ENCODE measurements at regions not wholly inside any gene's neighbourhood (a gene's known extent, or its start where the extent isn't known, plus 50 kb on each side); places are given as distances from the start of the nearest gene placed in this dataset.

- H3K4me2 ChIP-seq (ENCODE audit: low read length): no peak overlapping the region
- Mint-ChIP-seq H3K27ac (ENCODE audit: unreplicated experiment) (no peak overlapping the region), H3K9me3 (ENCODE audit: unreplicated experiment) (no peaks in the 10 kb centered on the region), H3K27me3 (ENCODE audit: low read depth, unreplicated experiment) (no peaks in the 10 kb centered on the region), H3K36me3 (ENCODE audit: low read depth, unreplicated experiment) (no peaks in the 10 kb centered on the region), H3K4me3 (ENCODE audit: unreplicated experiment) (no peak overlapping the region), H3K4me1 (ENCODE audit: low read depth, unreplicated experiment) (no peaks in the 10 kb centered on the region)
- H3K4me1 ChIP-seq (ENCODE audit: insufficient read depth, low read length): no peaks in the 10 kb centered on the region
- no peaks in the 10 kb centered on the region for H3K27me3 ChIP-seq (ENCODE audit: insufficient read depth, low read length)
- no peak for DNase-seq (ENCODE audit: low read depth)
- no peak overlapping the region for H3K9ac ChIP-seq (ENCODE audit: low read length)
- H3K79me2 ChIP-seq (ENCODE audit: insufficient read depth, low read length): no peaks in the 10 kb centered on the region
- no peak overlapping the region for H2AFZ ChIP-seq (ENCODE audit: low read depth, low read length)
- no peak for TF ChIP-seq EZH2 (IDR thresholded peaks at IDR 0.05; ENCODE audit: insufficient read depth, low read length)
- TF ChIP-seq CTCF (IDR thresholded peaks at IDR 0.05; ENCODE audit: insufficient read depth, low read depth, low read length): no peak
- H3K4me3 ChIP-seq (ENCODE audit: insufficient read depth, low read depth, low read length): no peak overlapping the region
- no peaks in the 10 kb centered on the region for H3K9me3 ChIP-seq (ENCODE audit: insufficient read depth, low read depth, low read length)
- no peak overlapping the region for H3K27ac ChIP-seq (ENCODE audit: low read depth, low read length)
- no peak for FAIRE-seq
- no peaks in the 10 kb centered on the region for H4K20me1 ChIP-seq (ENCODE audit: insufficient read depth, low read length)
- no peaks in the 10 kb centered on the region for H3K36me3 ChIP-seq (ENCODE audit: insufficient read depth, low read length)
Measured at GRCh38 chr7:96910486-96910885, 94.9 kb upstream of the DLX6 start.

GRCh38 chr7:96915029-96915428 lies 90.3 kb upstream of the DLX6 start:
- no peaks in the 10 kb centered on the region for H3K79me2 ChIP-seq (ENCODE audit: insufficient read depth, low read length)
- no peak overlapping the region for H3K4me3 ChIP-seq (ENCODE audit: insufficient read depth, low read depth, low read length)
- DNase-seq (ENCODE audit: low read depth): no peak
- H3K27ac Mint-ChIP-seq (ENCODE audit: unreplicated experiment): no peak overlapping the region
- H2AFZ ChIP-seq (ENCODE audit: low read depth, low read length): no peak overlapping the region
- no peaks in the 10 kb centered on the region for H3K36me3 Mint-ChIP-seq (ENCODE audit: low read depth, unreplicated experiment)
- H3K4me1 ChIP-seq (ENCODE audit: insufficient read depth, low read length): no peaks in the 10 kb centered on the region
- no peak overlapping the region for H3K4me3 Mint-ChIP-seq (ENCODE audit: unreplicated experiment)
- no peak overlapping the region for H3K9ac ChIP-seq (ENCODE audit: low read length)
- no peak for FAIRE-seq
- H3K9me3 Mint-ChIP-seq (ENCODE audit: unreplicated experiment): no peaks in the 10 kb centered on the region
- no peaks in the 10 kb centered on the region for H3K27me3 ChIP-seq (ENCODE audit: insufficient read depth, low read length)
- no peaks in the 10 kb centered on the region for H3K27me3 Mint-ChIP-seq (ENCODE audit: low read depth, unreplicated experiment)
- H3K36me3 ChIP-seq (ENCODE audit: insufficient read depth, low read length): no peaks in the 10 kb centered on the region
- no peaks in the 10 kb centered on the region for H4K20me1 ChIP-seq (ENCODE audit: insufficient read depth, low read length)
- TF ChIP-seq CTCF (IDR thresholded peaks at IDR 0.05; ENCODE audit: insufficient read depth, low read depth, low read length) (no peak), EZH2 (IDR thresholded peaks at IDR 0.05; ENCODE audit: insufficient read depth, low read length) (no peak)
- no peaks in the 10 kb centered on the region for H3K9me3 ChIP-seq (ENCODE audit: insufficient read depth, low read depth, low read length)
- H3K4me2 ChIP-seq (ENCODE audit: low read length): no peak overlapping the region
- H3K4me1 Mint-ChIP-seq (ENCODE audit: low read depth, unreplicated experiment): no peaks in the 10 kb centered on the region
- H3K27ac ChIP-seq (ENCODE audit: low read depth, low read length): no peak overlapping the region

GRCh38 chr7:96920064-96920463 lies 85.3 kb upstream of the DLX6 start:
- Mint-ChIP-seq H3K27me3 (ENCODE audit: low read depth, unreplicated experiment) (peaks cover 1% of the 10 kb centered on the region), H3K4me3 (ENCODE audit: unreplicated experiment) (no peak overlapping the region), H3K27ac (ENCODE audit: unreplicated experiment) (no peak overlapping the region), H3K9me3 (ENCODE audit: unreplicated experiment) (no peaks in the 10 kb centered on the region), H3K4me1 (ENCODE audit: low read depth, unreplicated experiment) (no peaks in the 10 kb centered on the region), H3K36me3 (ENCODE audit: low read depth, unreplicated experiment) (no peaks in the 10 kb centered on the region)
- H3K27ac ChIP-seq (ENCODE audit: low read depth, low read length): no peak overlapping the region
- H3K4me3 ChIP-seq (ENCODE audit: insufficient read depth, low read depth, low read length): no peak overlapping the region
- DNase-seq (ENCODE audit: low read depth) (no peak), FAIRE-seq (no peak)
- H3K9me3 ChIP-seq (ENCODE audit: insufficient read depth, low read depth, low read length): no peaks in the 10 kb centered on the region
- no peak for TF ChIP-seq EZH2 (IDR thresholded peaks at IDR 0.05; ENCODE audit: insufficient read depth, low read length)
- no peak for TF ChIP-seq CTCF (IDR thresholded peaks at IDR 0.05; ENCODE audit: insufficient read depth, low read depth, low read length)
- H3K36me3 ChIP-seq (ENCODE audit: insufficient read depth, low read length): no peaks in the 10 kb centered on the region
- H3K4me2 ChIP-seq (ENCODE audit: low read length): no peak overlapping the region
- H4K20me1 ChIP-seq (ENCODE audit: insufficient read depth, low read length): no peaks in the 10 kb centered on the region
- no peaks in the 10 kb centered on the region for H3K4me1 ChIP-seq (ENCODE audit: insufficient read depth, low read length)
- H3K9ac ChIP-seq (ENCODE audit: low read length): no peak overlapping the region
- H2AFZ ChIP-seq (ENCODE audit: low read depth, low read length): no peak overlapping the region
- H3K79me2 ChIP-seq (ENCODE audit: insufficient read depth, low read length): no peaks in the 10 kb centered on the region
- no peaks in the 10 kb centered on the region for H3K27me3 ChIP-seq (ENCODE audit: insufficient read depth, low read length)
